TTC549 (cell line): ENCODE measurements at regions not wholly inside any gene's neighbourhood (a gene's known extent, or its start where the extent isn't known, plus 50 kb on each side); places are given as distances from the start of the nearest gene placed in this dataset.
"Not testable (repeated sequence)": the region's sequence is repeated elsewhere in the genome, so short reads cannot be mapped to it uniquely, and the experiment has no call there.

ENCODE experiments used
- FAIRE-seq: peaks from 2 replicates; lab custom pipeline; 2012; peaks lifted over from hg19 to GRCh38; lab: Jason Lieb, UNC

GRCh38 chr1:73056826-73057225 lies 774.5 kb upstream of the NEGR1 start:
- no peak for FAIRE-seq

- FAIRE-seq: no peak
These were observed 762.1 kb upstream of the NEGR1 start for GRCh38 chr1:73044241-73045036.

DNA sequence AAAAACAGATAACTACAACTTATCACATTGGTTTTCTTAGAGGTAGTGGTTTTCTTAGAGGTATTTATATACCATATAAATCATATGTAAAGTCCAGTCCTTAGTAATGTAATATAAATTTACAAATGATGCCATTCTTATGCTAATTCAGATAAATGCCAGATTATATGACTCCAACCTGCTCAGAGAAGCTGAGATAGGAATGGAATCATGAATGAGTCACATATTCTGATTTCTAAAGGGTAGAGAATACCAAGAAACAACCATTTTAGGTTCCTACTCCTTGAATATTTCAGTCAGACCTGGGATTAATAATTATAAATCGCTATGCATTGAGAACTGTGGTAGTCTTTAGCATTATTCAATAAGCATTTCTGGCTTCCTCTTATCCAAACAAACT lies 760.1 kb upstream of the NEGR1 start:
- no peak for FAIRE-seq

- no peak for FAIRE-seq
These were observed 758.5 kb upstream of the NEGR1 start for GRCh38 chr1:73040811-73041210.

DNA sequence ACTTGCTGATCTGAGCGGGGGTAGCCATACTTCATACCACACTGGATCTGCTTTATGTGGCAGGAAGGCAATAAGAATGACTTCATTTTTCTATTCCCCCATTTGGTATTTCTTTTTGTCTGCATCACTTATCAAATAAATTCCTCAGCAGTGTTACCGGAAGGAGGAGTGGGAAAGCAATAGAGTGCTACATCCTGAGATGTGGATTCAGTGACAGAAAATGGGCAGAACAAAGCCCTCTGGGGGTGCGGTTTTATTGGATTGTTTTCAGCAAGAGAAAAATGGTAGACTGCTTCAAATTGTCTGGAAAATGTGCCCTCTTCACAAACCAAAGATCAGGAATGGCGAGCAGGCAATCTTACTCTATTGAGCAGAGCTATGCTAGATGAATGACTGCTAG lies 751.9 kb upstream of the NEGR1 start:
- FAIRE-seq: no peak

DNA sequence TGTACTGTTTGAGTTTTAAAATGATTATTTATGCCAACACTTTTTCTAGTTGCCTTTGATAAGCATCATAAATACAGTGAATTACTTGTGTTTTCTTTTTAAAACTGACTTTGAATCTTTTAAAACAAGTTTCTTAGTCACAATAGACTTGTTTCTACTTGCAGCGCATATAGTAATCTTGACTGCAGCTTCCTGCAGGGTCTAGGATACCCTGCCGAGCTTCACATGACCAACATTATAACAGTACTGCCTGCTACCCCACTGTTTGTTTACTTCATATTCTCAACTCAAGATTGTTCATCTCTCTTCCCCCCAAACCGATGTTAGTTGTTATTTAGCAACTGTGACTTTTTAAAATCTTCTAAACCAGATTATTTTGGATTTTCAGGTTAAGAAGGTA lies 751.3 kb upstream of the NEGR1 start:
- FAIRE-seq: no peak

GRCh38 chr1:73029571-73029970 lies 747.2 kb upstream of the NEGR1 start:
- FAIRE-seq: no peak

- no peak for FAIRE-seq
These were observed 743.8 kb upstream of the NEGR1 start for GRCh38 chr1:73026114-73026513.

DNA sequence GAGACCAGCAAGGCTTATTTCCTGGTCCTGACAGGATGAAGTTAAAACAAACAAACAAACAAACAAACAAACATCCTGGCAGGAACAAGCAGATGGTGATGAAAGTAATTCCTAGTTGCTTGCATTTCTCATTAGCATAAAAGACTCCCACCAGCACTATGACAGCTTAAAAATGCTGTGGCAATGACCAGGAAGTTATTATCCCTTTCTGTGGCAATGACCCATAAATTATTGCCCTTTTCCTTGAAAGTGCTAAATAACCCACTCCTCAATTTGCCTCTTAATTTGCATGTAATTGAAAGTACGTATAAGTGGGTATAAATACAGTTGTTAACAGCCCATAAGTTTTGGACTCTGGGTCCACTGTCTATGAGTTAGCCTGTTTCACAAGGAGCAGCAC lies 727.6 kb upstream of the NEGR1 start:
- no peak for FAIRE-seq

- FAIRE-seq: no peak
These were observed 727.0 kb upstream of the NEGR1 start for GRCh38 chr1:73009311-73009710.

DNA sequence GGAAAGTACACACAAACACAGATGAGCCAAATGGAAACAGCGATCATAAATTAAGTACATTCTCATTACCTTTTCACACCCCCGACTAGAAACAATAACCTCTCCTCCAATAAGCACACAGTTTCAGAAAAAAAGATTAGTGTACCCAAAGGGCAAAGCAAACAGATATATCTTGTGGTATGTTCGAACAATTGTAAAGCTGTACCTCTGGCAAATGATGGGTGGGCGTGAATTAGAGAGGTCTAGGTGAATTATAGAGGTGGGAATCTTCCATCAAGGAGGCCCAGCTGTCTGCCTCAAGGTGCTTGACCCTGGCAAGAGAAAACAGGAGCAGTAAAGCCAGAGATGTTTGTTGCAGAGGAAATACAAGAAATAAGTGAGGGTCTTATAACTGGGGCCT lies 715.3 kb upstream of the NEGR1 start:
- FAIRE-seq: no peak

- FAIRE-seq: no peak
These were observed 714.7 kb upstream of the NEGR1 start for GRCh38 chr1:72997041-72997440.

- FAIRE-seq: not testable (repeated sequence)
These were observed 705.5 kb upstream of the NEGR1 start for GRCh38 chr1:72987871-72988270.

DNA sequence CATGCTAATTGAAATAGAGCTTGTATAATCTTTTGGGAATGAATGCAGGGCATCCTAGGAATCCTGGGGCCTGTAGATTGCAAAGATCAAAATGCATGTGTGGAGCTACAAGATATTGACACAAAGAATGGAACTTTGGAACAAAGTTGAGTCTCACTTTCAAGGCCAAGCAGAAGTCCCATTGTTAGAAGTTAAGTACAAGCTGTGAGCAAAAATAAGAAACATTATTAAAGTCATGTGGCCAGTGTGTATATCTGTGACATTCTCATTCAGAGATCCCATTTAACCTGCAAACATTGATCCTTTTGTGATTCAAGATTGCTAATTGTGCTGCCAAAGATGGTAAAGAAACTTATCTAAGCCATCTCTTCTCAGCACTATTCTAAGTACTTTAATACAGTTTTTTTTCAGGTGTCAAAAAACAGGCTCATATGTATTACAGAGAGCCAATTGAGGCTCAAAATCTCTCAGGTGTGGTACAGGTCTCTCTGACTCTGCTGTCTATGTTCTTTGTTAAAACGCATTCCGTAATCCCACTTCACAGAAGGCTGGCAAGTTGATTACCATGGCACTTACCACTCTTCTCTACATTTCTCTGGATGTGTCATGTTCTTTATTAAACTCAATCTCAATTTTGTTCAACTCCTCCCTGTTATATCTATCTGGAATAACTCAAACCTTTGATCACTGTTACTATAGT lies 704.4 kb upstream of the NEGR1 start:
- FAIRE-seq: no peak

DNA sequence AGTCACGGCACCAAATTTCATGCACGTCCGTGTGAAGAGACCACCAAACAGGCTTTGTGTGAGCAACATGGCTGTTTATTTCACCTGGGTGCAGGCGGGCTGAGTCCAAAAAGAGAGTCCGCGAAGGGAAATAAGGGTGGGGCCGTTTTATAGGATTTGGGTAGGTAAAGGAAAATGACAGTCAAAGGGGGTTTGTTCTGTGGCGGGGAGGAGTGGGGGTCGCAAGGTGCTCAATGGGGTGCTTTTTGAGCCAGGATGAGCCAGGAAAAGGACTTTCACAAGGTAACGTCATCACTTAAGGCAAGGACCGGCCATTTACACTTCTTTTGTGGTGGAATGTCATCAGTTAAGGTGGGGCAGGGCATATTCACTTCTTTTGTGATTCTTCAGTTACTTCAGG lies 702.7 kb upstream of the NEGR1 start:
- FAIRE-seq: not testable (repeated sequence)

- FAIRE-seq: not testable (repeated sequence)
These were observed 700.7 kb upstream of the NEGR1 start for GRCh38 chr1:72983011-72983410.

GRCh38 chr1:72969461-72969860 lies 687.1 kb upstream of the NEGR1 start:
- FAIRE-seq: no peak

DNA sequence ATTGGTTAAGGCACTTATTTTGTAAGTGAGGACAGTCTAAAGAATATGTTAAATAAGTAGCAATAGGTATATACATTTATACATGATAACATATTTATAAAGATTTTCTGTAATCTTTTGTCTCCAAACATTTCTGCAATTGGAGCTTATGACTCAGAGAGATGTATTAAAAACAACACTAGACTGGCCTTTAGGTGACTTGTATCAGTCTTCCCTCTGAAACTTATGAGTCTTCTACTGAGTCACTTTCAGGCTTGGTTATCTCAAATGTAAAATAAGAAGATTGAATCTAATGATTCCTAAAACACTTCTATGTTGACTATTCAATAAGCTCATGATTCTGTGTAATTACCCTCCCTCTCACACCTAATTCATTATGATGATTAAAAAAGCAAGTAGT lies 672.6 kb upstream of the NEGR1 start:
- no peak for FAIRE-seq

DNA sequence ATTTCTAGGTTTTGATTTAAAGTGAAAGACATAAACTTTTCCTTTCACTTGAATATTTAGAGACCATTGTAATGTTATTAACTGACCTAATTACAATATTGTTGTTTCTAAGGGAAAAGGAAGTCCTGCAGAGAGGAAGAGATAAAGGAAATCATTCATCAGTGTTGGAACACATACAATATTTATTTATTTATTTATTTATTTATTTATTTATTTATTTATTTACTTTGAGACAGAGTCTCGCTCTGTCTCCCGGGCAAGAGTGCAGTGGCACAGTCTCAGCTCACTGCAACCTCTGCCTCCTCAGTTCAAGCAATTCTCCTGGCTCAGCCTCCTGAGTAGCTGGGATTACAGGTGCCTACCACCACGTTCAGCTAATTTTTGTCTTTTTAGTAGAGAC lies 668.6 kb upstream of the NEGR1 start:
- not testable (repeated sequence) for FAIRE-seq

DNA sequence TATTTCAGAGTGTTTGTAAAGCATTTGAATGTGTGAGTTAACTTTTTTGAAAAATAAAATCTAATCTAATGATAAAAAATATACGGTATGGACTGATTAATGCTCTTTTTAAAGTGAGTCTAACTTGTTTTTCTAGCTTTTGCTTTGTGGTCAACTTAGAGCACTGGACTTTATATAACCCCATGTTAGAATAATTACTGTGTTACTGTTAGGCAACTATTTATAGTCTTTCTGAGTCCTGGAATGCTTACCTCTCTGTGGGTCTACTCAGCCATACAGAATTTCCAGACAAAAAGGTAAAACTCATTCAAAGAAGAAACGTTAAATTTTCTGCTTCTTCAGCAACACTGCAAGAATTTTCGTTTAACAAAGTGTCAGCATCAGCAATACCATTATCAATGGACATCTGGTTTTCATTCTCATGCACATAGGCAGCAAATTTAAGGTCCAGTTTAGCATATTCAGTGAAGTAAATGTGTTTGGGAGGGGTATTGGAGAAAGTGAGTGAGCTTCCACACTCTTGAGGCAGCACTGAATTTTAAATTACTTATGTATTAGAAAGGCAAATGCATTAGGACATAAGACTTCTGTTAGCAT lies 664.7 kb upstream of the NEGR1 start:
- FAIRE-seq: no peak

- no peak for FAIRE-seq
These were observed 659.7 kb upstream of the NEGR1 start for GRCh38 chr1:72942008-72942407.

DNA sequence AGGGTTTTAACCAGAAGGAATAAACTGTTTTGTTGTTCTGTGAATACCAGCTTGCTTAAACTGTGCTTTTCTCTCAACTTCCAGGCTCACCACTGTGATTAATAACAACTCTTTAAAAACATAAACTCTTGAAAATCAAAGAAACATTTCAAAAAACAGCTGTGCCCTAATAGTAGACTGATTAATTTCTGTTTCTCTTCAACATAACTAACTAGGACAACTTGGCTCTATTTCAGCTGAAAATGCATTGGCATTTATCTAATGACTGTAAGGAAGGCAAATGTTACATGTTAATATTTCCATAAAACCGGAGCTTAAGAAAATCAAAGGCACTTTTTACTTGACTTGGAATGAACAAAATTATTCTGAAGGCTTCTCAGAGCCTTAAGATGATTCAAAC lies 656.1 kb upstream of the NEGR1 start:
- FAIRE-seq: no peak

DNA sequence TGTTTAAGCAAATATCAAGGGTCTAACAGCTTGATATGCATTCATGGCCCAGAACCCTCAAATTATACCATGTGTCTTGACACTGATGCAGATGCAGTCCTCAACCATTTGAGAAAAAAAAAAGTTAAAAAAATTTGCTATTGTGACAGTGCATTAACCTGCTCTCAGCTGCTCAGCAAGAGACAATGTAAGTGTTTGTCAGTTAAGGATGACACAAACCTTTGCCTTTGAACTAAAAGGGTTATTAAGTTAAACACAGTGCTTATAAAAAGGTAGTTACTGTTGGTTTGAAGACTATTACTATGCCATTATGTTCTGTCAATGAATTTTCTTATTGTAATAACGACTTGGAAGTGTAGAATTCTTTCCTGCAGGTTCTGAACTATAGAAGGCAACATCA lies 655.6 kb upstream of the NEGR1 start:
- FAIRE-seq: no peak

- FAIRE-seq: no peak
These were observed 654.6 kb upstream of the NEGR1 start for GRCh38 chr1:72936942-72937341.
